Right cardiac atrium (tissue), 5 donors: ENCODE measurements at regions not wholly inside any gene's neighbourhood (a gene's known extent, or its start where the extent isn't known, plus 50 kb on each side); places are given as distances from the start of the nearest gene placed in this dataset.
"Not testable (repeated sequence)": the region's sequence is repeated elsewhere in the genome, so short reads cannot be mapped to it uniquely, and the experiment has no call there.

Experiments used
- ATAC-seq, 2 donors: fragments of 200-7000 bp; cut with Tn5 transposase; one replicate each; pipeline versions ENCODE4 v1.8.0 to v1.9.1; 2020; ENCODE audit warnings: moderate library complexity in 2 of 2, mild to moderate bottlenecking in 1 of 2
- DNase-seq, 3 donors: peaks; one replicate each; pipeline ENCODE4 v3.0.0-alpha.2; 2020
- H3K27ac ChIP-seq: one replicate; pipeline ENCODE4 v1.5.1; 2013; ENCODE audit warnings: mild to moderate bottlenecking, low read length, control low read depth, moderate library complexity
- H3K27me3 ChIP-seq: one replicate; pipeline ENCODE4 v1.6.1; 2013; ENCODE audit not compliant: control insufficient read depth, insufficient read depth
- H3K4me1 ChIP-seq: one replicate; pipeline ENCODE4 v1.6.1; 2013; ENCODE audit warnings: low read length; ENCODE audit not compliant: control insufficient read depth, insufficient read depth
- H3K4me3 ChIP-seq: one replicate; pipeline ENCODE4 v1.5.1; 2013; ENCODE audit warnings: low read length, control low read depth
- H3K9me3 ChIP-seq: one replicate; pipeline ENCODE4 v1.6.1; 2013; ENCODE audit warnings: low read length; ENCODE audit not compliant: control insufficient read depth
- WGBS: extraction: QIAGEN DNeasy Blood & Tissue Kit; methylation state at CpG from one replicate; pipeline ENCODE4 v1.1.7; 2013; 5-methylcytosine and 5-hydroxymethylcytosine counted together
- intact Hi-C, 4 donors: fragments of 100-400 bp; cut with DNase I; formaldehyde crosslinking; loops; one replicate each; pipeline versions ENCODE4 v1.11.0 to v1.14.0; 2022 to 2023
- donor health status: healthy with polysubstance abuse.
- donor health status: DM: no; HTN: yes; CAD: no.
- donor health status: DM: no; HTN: no; CAD: no.
- donor health status: DM: no; HTN: yes; CAD: no; lungs with severe emphysema.
- donor health status: DM: yes; HTN: yes; CAD: no.

- no peak for DNase-seq
- 72% methylated on average over 1 of the region's 1 CpG for WGBS
- no peak for ATAC-seq
- Histone ChIP-seq H3K4me3 (no peak overlapping the region), H3K9me3 (no peaks in the 10 kb centered on the region), H3K4me1 (no peaks in the 10 kb centered on the region), H3K27ac (no peak overlapping the region), H3K27me3 (no peaks in the 10 kb centered on the region)
- intact Hi-C loops, result no loop called here
These were observed 148.3 kb upstream of the TFAP2D start for GRCh38 chr6:50565004-50565403.

GRCh38 chr6:50571230-50571629 is 142.1 kb upstream of the TFAP2D start:
- H3K27me3 ChIP-seq, DNase-seq, H3K4me3 ChIP-seq, ATAC-seq, H3K27ac ChIP-seq, H3K9me3 ChIP-seq, intact Hi-C loops, H3K4me1 ChIP-seq: not testable (repeated sequence)
- 83% methylated on average over 2 of the region's 2 CpGs for WGBS

- H3K9me3 ChIP-seq, result no peaks in the 10 kb centered on the region
- ATAC-seq, result no peak
- 60% methylated on average over 15 of the region's 15 CpGs for WGBS
These were observed 127.6 kb upstream of the TFAP2D start for GRCh38 chr6:50585441-50586330.

GRCh38 chr6:50586331-50586675 is 127.0 kb upstream of the TFAP2D start:
- Histone ChIP-seq H3K27me3 (no peaks in the 10 kb centered on the region), H3K4me3 (no peak overlapping the region), H3K9me3 (no peaks in the 10 kb centered on the region), H3K27ac (no peak overlapping the region), H3K4me1 (no peaks in the 10 kb centered on the region)
- 84% methylated on average over 2 of the region's 2 CpGs for WGBS
- intact Hi-C loops, result no loop called here
- DNase-seq, result no peak
- no peak for ATAC-seq

More at GRCh38 chr6:50585441-50586330, 127.6 kb upstream of the TFAP2D start:
- DNase-seq, result peak in 1 of 3 donors; percentile 22
- Histone ChIP-seq H3K4me1 (no peaks in the 10 kb centered on the region), H3K27ac (no peak overlapping the region), H3K4me3 (no peak overlapping the region), H3K27me3 (no peaks in the 10 kb centered on the region)
- intact Hi-C loops, result no loop called here

GRCh38 chr6:50589751-50590470 is 123.4 kb upstream of the TFAP2D start:
- WGBS, result 49% methylated on average over 5 of the region's 5 CpGs
- Histone ChIP-seq H3K27me3 (no peaks in the 10 kb centered on the region), H3K27ac (no peak overlapping the region), H3K9me3 (no peaks in the 10 kb centered on the region), H3K4me1 (no peaks in the 10 kb centered on the region), H3K4me3 (no peak overlapping the region)
- ATAC-seq (no peak), DNase-seq (no peak)
- intact Hi-C loops, result loop anchor here in 1 of 4 donors (10.0 kb wide), 1 partner anchor 455 kb away; no protein-coding TSS in a partner anchor

GRCh38 chr6:50591135-50591534 is 122.2 kb upstream of the TFAP2D start:
- ATAC-seq (no peak), DNase-seq (peak in 1 of 3 donors; percentile 21)
- WGBS, result 11% methylated on average over 4 of the region's 4 CpGs
- no peak overlapping the region for H3K27ac ChIP-seq
- no peak overlapping the region for H3K4me3 ChIP-seq
- no peaks in the 10 kb centered on the region for H3K4me1 ChIP-seq
- peaks cover 2% of the 10 kb centered on the region for H3K27me3 ChIP-seq
- no peaks in the 10 kb centered on the region for H3K9me3 ChIP-seq
- intact Hi-C loops, result loop anchor here in 1 of 4 donors (10.0 kb wide), 1 partner anchor 456 kb away; no protein-coding TSS in a partner anchor

GRCh38 chr6:50600280-50600679 is 113.0 kb upstream of the TFAP2D start:
- H3K4me1 ChIP-seq, result no peaks in the 10 kb centered on the region
- no peak for ATAC-seq
- no peak for DNase-seq
- intact Hi-C loops, result no loop called here
- H3K9me3 ChIP-seq, result no peaks in the 10 kb centered on the region
- peaks cover 2% of the 10 kb centered on the region for H3K27me3 ChIP-seq
- 74% methylated on average over 3 of the region's 3 CpGs for WGBS
- H3K4me3 ChIP-seq, result no peak overlapping the region
- H3K27ac ChIP-seq, result no peak overlapping the region

GRCh38 chr6:50602292-50602691 is 111.0 kb upstream of the TFAP2D start:
- no peak for ATAC-seq
- Histone ChIP-seq H3K9me3 (no peaks in the 10 kb centered on the region), H3K27ac (no peak overlapping the region), H3K4me3 (no peak overlapping the region), H3K4me1 (no peaks in the 10 kb centered on the region), H3K27me3 (no peaks in the 10 kb centered on the region)
- intact Hi-C loops, result no loop called here
- WGBS, result 62% methylated on average over 2 of the region's 2 CpGs
- no peak for DNase-seq

- WGBS, result 67% methylated on average over 5 of the region's 5 CpGs
- no peak for ATAC-seq
- intact Hi-C loops, result no loop called here
These were observed 104.9 kb upstream of the TFAP2D start for GRCh38 chr6:50608421-50608820.

GRCh38 chr6:50610562-50610961 is 102.8 kb upstream of the TFAP2D start:
- ATAC-seq (no peak), DNase-seq (no peak)
- H3K9me3 ChIP-seq, result no peaks in the 10 kb centered on the region
- WGBS, result 62% methylated on average over 2 of the region's 2 CpGs
- H3K27ac ChIP-seq, result no peak overlapping the region
- no peaks in the 10 kb centered on the region for H3K27me3 ChIP-seq
- no peak overlapping the region for H3K4me3 ChIP-seq
- H3K4me1 ChIP-seq, result no peaks in the 10 kb centered on the region
- intact Hi-C loops, result no loop called here

More at GRCh38 chr6:50608421-50608820, 104.9 kb upstream of the TFAP2D start:
- no peaks in the 10 kb centered on the region for H3K27me3 ChIP-seq
- H3K4me3 ChIP-seq, result no peak overlapping the region
- DNase-seq, result no peak
- no peaks in the 10 kb centered on the region for H3K4me1 ChIP-seq
- H3K27ac ChIP-seq, result no peak overlapping the region
- H3K9me3 ChIP-seq, result no peaks in the 10 kb centered on the region

GRCh38 chr6:50635429-50635828 is 77.9 kb upstream of the TFAP2D start:
- DNase-seq, result no peak
- ATAC-seq, result no peak
- Histone ChIP-seq H3K9me3 (no peaks in the 10 kb centered on the region), H3K27me3 (no peaks in the 10 kb centered on the region), H3K27ac (no peak overlapping the region), H3K4me1 (no peaks in the 10 kb centered on the region), H3K4me3 (no peak overlapping the region)
- intact Hi-C loops, result no loop called here
